ENCODE measurements at regions not wholly inside any gene's neighbourhood (a gene's known extent, or its start where the extent isn't known, plus 50 kb on each side); places are given as distances from the start of the nearest gene placed in this dataset.

DNA sequence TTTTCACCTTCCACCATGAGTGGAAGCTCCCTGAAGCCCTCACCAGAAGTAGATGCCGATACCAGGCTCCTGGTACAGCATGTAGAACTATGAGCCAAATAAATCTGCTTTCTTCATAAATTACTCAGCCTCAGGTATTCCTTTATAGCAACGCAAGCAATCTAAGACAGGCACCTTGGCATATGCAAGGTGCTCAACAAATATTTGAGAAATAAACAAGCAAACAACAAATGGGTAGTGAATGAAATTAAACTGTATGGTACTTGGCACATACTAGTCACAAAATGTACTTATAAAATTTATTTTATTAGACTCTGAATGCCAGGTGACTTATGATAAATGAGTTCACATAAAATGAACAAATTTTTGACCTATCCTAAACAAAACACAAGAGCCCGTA, 220.3 kb downstream of the MAFB start:
- H3K4me1 Mint-ChIP-seq (ENCODE audit: low read depth), result no peaks in the 10 kb centered on the region
- H3K4me3 Mint-ChIP-seq (ENCODE audit: unreplicated experiment), result no peak overlapping the region
- peaks cover 8% of the 10 kb centered on the region for H3K27me3 Mint-ChIP-seq (ENCODE audit: low read depth)
- no peaks in the 10 kb centered on the region for H3K36me3 Mint-ChIP-seq (ENCODE audit: low read depth)
- no peak for DNase-seq (ENCODE audit: low spot score)
- TF ChIP-seq, protein P1, sequence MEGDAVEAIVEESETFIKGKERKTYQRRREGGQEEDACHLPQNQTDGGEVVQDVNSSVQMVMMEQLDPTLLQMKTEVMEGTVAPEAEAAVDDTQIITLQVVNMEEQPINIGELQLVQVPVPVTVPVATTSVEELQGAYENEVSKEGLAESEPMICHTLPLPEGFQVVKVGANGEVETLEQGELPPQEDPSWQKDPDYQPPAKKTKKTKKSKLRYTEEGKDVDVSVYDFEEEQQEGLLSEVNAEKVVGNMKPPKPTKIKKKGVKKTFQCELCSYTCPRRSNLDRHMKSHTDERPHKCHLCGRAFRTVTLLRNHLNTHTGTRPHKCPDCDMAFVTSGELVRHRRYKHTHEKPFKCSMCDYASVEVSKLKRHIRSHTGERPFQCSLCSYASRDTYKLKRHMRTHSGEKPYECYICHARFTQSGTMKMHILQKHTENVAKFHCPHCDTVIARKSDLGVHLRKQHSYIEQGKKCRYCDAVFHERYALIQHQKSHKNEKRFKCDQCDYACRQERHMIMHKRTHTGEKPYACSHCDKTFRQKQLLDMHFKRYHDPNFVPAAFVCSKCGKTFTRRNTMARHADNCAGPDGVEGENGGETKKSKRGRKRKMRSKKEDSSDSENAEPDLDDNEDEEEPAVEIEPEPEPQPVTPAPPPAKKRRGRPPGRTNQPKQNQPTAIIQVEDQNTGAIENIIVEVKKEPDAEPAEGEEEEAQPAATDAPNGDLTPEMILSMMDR (IDR thresholded peaks at IDR 0.05), result no peak
- H3K27ac Mint-ChIP-seq (ENCODE audit: unreplicated experiment), result no peak overlapping the region
- no peaks in the 10 kb centered on the region for H3K9me3 Mint-ChIP-seq (ENCODE audit: low read depth)

DNA sequence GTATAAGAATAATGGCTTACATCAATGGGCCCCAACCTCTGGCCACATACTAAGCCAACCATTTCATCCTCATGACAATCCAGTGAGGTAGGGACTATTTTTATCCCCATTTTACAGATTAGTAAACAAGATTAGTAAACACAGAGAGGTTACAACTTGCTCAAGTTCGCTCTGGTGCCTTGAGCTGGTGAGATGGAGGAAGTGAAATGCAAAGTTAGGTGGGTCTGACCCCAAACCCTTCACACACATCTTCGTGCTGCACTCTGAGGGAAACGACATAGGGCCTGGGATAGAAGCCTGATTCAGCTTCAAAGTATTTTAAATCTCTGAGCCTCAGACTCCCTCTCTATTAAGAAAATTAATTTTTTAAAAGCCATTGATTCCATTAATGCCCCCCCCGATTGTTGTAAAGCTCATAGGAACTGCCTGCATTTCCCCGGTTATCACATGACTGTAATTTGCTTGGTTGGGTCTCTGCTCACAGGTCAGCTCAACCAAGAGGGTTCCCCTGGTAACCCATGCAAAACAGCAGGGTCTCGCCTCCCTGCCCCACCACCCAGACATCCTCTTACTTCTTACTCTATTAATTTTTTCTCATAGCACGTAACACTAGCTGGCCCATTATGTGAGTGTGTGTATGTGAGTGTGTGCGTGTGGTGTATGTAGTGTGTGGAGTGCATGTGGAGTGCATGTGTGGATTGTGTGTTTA, 221.2 kb downstream of the MAFB start:
- DNase-seq (ENCODE audit: low spot score), result no peak
- Mint-ChIP-seq H3K27me3 (ENCODE audit: low read depth) (peaks cover 2% of the 10 kb centered on the region), H3K4me3 (ENCODE audit: unreplicated experiment) (no peak overlapping the region), H3K36me3 (ENCODE audit: low read depth) (no peaks in the 10 kb centered on the region), H3K9me3 (ENCODE audit: low read depth) (no peaks in the 10 kb centered on the region), H3K27ac (ENCODE audit: unreplicated experiment) (no peak overlapping the region), H3K4me1 (ENCODE audit: low read depth) (no peaks in the 10 kb centered on the region)
- TF ChIP-seq, protein P1 (IDR thresholded peaks at IDR 0.05), result no peak

GRCh38 chr20:40467067-40467466, 222.0 kb downstream of the MAFB start:
- DNase-seq (ENCODE audit: low spot score), result no peak
- Mint-ChIP-seq H3K27ac (ENCODE audit: unreplicated experiment) (no peak overlapping the region), H3K4me3 (ENCODE audit: unreplicated experiment) (no peak overlapping the region), H3K36me3 (ENCODE audit: low read depth) (no peaks in the 10 kb centered on the region), H3K4me1 (ENCODE audit: low read depth) (no peaks in the 10 kb centered on the region), H3K27me3 (ENCODE audit: low read depth) (no peaks in the 10 kb centered on the region), H3K9me3 (ENCODE audit: low read depth) (no peaks in the 10 kb centered on the region)
- TF ChIP-seq, protein P1 (IDR thresholded peaks at IDR 0.05), result no peak

DNA sequence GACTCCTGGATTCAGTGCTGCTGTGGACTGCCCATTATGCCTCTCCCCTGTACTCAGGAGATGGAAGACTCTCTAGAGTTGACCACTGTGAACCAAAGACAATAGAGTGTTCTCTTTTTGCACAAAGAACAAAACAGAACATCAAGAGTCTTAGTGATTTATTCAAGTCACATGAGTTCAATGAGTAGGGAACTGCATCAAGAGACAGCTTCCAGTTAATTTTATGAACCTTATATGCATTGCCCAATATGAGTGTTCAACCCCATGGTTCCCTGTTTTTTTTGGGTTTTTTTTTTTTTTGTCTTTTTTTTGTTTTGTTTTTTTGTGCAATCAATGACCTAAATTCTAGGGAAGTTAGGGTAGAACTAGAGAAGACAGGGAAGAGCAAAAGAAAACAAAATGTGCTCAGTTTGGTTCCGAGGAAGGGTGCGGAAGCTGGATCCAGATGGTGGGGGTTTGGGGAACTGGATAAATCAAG, 224.3 kb downstream of the MAFB start:
- no peaks in the 10 kb centered on the region for H3K4me1 Mint-ChIP-seq (ENCODE audit: low read depth)
- no peak overlapping the region for H3K27ac Mint-ChIP-seq (ENCODE audit: unreplicated experiment)
- H3K27me3 Mint-ChIP-seq (ENCODE audit: low read depth), result peaks cover 7% of the 10 kb centered on the region
- H3K36me3 Mint-ChIP-seq (ENCODE audit: low read depth), result no peaks in the 10 kb centered on the region
- no peak for DNase-seq (ENCODE audit: low spot score)
- TF ChIP-seq, protein P1 (IDR thresholded peaks at IDR 0.05), result no peak
- no peak overlapping the region for H3K4me3 Mint-ChIP-seq (ENCODE audit: unreplicated experiment)
- H3K9me3 Mint-ChIP-seq (ENCODE audit: low read depth), result no peaks in the 10 kb centered on the region

GRCh38 chr20:40463171-40463570, 225.9 kb downstream of the MAFB start:
- Mint-ChIP-seq H3K36me3 (ENCODE audit: low read depth) (no peaks in the 10 kb centered on the region), H3K27ac (ENCODE audit: unreplicated experiment) (no peak overlapping the region), H3K4me3 (ENCODE audit: unreplicated experiment) (no peak overlapping the region), H3K4me1 (ENCODE audit: low read depth) (no peaks in the 10 kb centered on the region), H3K9me3 (ENCODE audit: low read depth) (no peaks in the 10 kb centered on the region), H3K27me3 (ENCODE audit: low read depth) (peaks cover 17% of the 10 kb centered on the region)
- DNase-seq (ENCODE audit: low spot score), result no peak
- TF ChIP-seq, protein P1 (IDR thresholded peaks at IDR 0.05), result no peak

Measured in chondrocyte (in vitro differentiated cells).